Spleen (tissue), 7 donors: ENCODE measurements at regions not wholly inside any gene's neighbourhood (a gene's known extent, or its start where the extent isn't known, plus 50 kb on each side); places are given as distances from the start of the nearest gene placed in this dataset.

Experiments
- POLR2A ChIP-seq, 3 donors: fragments of 450-650 bp; IDR thresholded peaks; one replicate each; pipeline ENCODE4 v1.5.1; 2017; ENCODE audit warnings: antibody characterized with exemption in 3 of 3, mild to moderate bottlenecking in 1 of 3
- POLR2AphosphoS5 ChIP-seq, 3 donors: sonication (generic); formaldehyde crosslinking; IDR thresholded peaks; one replicate each; pipeline ENCODE4 v1.5.1; 2017; ENCODE audit warnings: antibody characterized with exemption in 3 of 3
- TF ChIP-seq, protein P1 (sequence below), 11 experiments: fragments of 200-600 bp in 7 of 11; fragments of 450-650 bp in 4 of 11; sonication (generic) in 4 of 11; IDR thresholded peaks in 8 of 11; conservative IDR thresholded peaks in 3 of 11; 1 replicate in 7 of 11; 2 replicates in 4 of 11; pipeline versions ENCODE4 v1.4.0 to v1.8.0; 2016 to 2021; ENCODE audit warnings: antibody characterized with exemption in 11 of 11, inconsistent platforms in 4 of 11, mild to moderate bottlenecking in 1 of 11
- donor health status: DM: no; HTN: no; CAD: no; lungs with moderate emphysema.
- donor health status: DM: no; HTN: no; CAD: no.
- donor health status: DM: no; HTN: no; CAD: no.

DNA sequence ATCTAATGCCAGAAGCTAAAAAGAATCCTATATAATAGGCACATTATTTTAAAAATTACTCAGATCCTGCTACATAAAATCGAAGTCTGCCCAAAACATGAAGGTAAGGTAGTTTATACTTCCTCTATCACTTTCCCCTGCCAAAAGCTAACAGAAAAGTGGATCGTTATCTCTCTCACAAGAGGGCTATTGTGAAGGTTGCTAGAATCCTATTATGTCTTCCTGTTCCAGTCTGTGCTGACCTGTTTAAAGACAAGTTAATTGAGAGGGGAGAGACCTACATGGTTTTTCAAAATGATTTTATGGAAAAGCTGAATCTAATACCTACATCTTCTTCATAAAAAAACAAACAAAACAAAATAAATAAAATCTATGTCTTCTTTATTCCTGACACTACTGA, 1410.9 kb upstream of the CDH8 start:
- TF ChIP-seq, protein P1, sequence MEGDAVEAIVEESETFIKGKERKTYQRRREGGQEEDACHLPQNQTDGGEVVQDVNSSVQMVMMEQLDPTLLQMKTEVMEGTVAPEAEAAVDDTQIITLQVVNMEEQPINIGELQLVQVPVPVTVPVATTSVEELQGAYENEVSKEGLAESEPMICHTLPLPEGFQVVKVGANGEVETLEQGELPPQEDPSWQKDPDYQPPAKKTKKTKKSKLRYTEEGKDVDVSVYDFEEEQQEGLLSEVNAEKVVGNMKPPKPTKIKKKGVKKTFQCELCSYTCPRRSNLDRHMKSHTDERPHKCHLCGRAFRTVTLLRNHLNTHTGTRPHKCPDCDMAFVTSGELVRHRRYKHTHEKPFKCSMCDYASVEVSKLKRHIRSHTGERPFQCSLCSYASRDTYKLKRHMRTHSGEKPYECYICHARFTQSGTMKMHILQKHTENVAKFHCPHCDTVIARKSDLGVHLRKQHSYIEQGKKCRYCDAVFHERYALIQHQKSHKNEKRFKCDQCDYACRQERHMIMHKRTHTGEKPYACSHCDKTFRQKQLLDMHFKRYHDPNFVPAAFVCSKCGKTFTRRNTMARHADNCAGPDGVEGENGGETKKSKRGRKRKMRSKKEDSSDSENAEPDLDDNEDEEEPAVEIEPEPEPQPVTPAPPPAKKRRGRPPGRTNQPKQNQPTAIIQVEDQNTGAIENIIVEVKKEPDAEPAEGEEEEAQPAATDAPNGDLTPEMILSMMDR (IDR thresholded peaks at IDR 0.05 in 8 of 11, conservative IDR thresholded peaks at IDR 0.05 in 3 of 11), result no peak
- TF ChIP-seq POLR2A (IDR thresholded peaks at IDR 0.05), result no peak
- TF ChIP-seq POLR2AphosphoS5 (IDR thresholded peaks at IDR 0.05), result no peak
